Fibroblast of peridontal ligament (primary cell): ENCODE measurements at regions not wholly inside any gene's neighbourhood (a gene's known extent, or its start where the extent isn't known, plus 50 kb on each side); places are given as distances from the start of the nearest gene placed in this dataset.
"Not testable (repeated sequence)": the region's sequence is repeated elsewhere in the genome, so short reads cannot be mapped to it uniquely, and the experiment has no call there.

Source experiments
- DNase-seq: peaks from one replicate; pipeline ENCODE4 v3.0.0-alpha.2; 2010; ENCODE audit errors: extremely low read depth

GRCh38 chr1:232139444-232139843 is 490.5 kb downstream of the SIPA1L2 start:
- DNase-seq: no peak

GRCh38 chr1:232138044-232138443 is 491.9 kb downstream of the SIPA1L2 start:
- DNase-seq: no peak

GRCh38 chr1:232137066-232137465 is 492.9 kb downstream of the SIPA1L2 start:
- no peak for DNase-seq

GRCh38 chr1:232136136-232136535 is 493.8 kb downstream of the SIPA1L2 start:
- no peak for DNase-seq

DNA sequence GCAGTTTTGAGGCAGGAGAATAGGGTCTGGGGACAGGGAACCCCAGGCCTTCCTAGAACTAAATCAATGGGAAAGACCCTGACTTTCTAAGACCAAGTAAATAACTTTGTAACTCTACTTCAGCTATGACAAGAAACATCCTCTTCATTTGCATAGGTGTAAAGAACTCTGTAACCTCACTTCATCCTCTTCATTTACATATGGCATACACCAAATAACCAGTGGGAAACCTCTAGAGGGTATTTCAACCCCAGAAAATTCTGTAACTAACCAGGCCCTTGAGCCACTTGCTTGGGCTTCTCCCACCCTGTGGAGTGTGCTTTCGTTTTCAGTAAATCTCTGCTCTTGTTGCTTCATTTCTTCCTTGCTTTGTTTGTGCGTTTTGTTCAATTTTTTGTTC is 495.6 kb downstream of the SIPA1L2 start:
- DNase-seq: no peak

DNA sequence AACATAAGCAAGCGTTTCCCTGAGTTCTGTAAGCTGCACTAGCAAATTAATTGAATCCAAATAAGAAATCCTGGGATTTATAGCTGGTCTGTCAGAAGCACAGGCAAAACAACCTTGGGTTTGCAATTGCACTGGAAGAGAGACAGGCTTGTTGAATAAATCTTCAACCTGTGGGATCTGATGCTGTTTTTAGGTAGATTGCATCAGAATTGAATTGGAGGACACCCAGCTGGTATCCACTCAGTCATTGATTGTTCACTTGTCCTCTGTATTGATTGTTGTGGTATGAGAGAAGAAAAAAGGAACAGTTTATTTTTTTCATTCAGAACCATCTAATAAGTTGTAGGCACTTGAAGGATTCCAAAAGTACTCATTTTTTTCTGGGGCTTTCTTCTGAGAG is 497.4 kb downstream of the SIPA1L2 start:
- no peak for DNase-seq

GRCh38 chr1:232131715-232132391 is 498.1 kb downstream of the SIPA1L2 start:
- no peak for DNase-seq

DNA sequence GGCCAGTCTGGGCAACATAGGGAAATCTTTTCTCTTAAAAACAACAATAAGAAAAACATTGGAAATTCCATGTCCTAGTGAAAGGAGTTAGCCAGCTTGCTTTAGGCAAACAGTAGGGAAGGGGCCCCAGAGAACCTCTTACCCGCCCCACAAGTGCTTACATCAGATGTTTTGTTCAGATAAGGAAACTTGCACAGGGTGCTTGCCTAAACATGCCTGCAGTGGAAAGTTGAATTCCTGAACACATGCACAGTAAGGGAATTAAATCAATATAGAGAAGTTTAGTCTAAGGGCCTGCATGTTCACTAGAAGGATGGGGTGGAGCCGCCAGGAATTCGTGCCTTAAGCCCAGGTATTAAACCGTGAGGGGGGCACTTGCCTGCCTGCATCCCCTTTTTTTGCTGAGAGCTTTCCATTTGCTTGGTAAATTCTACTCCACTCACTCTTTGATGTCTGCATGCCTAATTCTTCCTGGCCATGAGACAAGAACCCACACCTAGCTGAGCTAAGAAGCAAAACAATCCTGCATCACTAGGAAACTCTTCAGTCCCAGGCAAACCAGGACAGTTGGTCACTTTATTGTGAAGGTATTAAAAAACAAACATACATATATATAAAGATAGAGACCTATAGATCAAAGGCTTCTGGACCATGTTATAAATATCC is 499.0 kb downstream of the SIPA1L2 start:
- no peak for DNase-seq

- DNase-seq: peak; percentile 72
Measured at GRCh38 chr1:232127190-232127589, 500.6 kb downstream of the DISC1 start.

GRCh38 chr1:232123775-232124659 is 497.4 kb downstream of the DISC1 start:
- DNase-seq: no peak

DNA sequence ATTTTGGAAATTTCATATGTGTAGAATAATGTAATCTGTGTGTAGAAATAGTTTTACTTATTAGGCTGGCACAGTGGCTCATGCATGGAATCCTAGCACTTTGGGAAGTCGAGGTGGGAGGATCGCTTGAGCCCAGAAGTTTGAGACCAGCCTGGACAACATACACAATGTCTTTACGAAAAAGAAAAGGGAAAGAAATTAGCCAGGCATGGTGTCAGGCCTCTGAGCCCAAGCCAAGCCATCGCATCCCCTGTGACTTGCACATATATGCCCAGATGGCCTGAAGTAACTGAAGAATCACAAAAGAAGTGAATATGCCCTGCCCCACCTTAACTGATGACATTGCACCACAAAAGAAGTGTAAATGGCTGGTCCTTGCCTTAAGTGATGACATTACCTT is 491.3 kb downstream of the DISC1 start:
- not testable (repeated sequence) for DNase-seq

- DNase-seq: no peak
Measured at GRCh38 chr1:232114985-232115384, 488.4 kb downstream of the DISC1 start.

- peak; percentile 7 for DNase-seq
Measured at GRCh38 chr1:232112076-232112475, 485.5 kb downstream of the DISC1 start.

GRCh38 chr1:232111611-232112010 is 485.0 kb downstream of the DISC1 start:
- DNase-seq: peak; percentile 14

- DNase-seq: peak; percentile 84
Measured at GRCh38 chr1:232110281-232111090, 483.9 kb downstream of the DISC1 start.

GRCh38 chr1:232109391-232109790 is 482.8 kb downstream of the DISC1 start:
- DNase-seq: no peak

DNA sequence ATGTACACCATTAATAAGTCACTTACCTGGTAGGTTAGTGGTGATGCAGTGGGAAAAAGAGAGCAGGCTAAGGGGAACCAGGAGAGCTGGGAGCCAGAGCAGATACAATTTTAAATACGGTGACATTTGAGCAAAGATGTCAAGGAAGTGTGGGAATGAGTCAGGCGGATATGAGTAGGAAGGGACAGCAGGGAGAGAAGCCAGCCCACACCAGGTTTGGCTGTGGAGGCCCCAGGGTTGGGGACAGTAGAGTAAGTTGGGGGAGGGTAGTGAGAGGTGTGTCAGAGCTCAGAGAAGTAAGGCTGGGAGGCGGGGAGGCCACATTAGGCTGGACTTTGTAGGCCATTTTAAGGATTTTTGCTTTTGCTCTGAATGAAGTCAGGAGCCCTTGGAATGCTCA is 482.0 kb downstream of the DISC1 start:
- no peak for DNase-seq

- DNase-seq: no peak
Measured at GRCh38 chr1:232106415-232106814, 479.8 kb downstream of the DISC1 start.

DNA sequence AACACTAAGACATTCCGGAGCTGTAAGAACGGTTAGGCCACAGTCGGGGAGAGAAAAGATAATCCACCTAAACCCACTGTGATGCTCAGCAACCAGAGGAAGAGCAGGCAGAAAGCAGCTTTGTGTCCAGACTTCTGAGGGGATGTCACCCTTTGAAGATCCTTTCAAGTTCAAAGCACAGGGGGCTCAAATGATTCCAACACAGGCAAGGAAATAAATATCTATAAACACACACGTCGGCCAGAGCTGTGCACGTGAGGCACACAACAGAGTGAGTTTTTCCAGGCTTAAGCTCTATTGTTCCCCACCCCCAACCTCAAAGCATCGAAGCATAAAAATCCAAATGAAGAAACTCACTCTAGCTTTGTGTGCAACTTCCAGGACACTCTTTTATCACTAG is 479.0 kb downstream of the DISC1 start:
- no peak for DNase-seq

DNA sequence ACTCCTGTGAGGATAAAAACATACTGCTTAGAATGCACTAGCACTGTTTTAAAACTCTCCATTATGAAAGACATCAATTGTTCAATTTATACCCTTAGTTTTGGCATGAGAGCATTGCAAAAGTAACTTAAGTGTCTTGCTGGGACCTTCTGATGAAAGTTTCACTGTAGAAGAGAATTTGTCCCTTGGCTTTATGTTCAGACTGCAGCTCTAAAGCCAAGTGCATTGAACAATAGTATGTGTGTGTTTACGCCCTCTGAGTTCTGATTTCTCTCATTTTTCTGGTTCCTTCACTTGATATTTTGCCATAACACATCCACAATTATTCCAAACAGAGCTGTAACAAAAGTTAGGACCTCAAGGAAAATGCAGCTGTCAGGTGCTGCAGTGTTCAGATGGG is 474.6 kb downstream of the DISC1 start:
- no peak for DNase-seq

GRCh38 chr1:232096751-232097150 is 470.2 kb downstream of the DISC1 start:
- no peak for DNase-seq
